Limb (tissue), 2 donors: ENCODE measurements at regions not wholly inside any gene's neighbourhood (a gene's known extent, or its start where the extent isn't known, plus 50 kb on each side); places are given as distances from the start of the nearest gene placed in this dataset.
A peak's percentile ranks its signal among the peaks of the same experiment; 100 is the strongest.

Experiments
- DNase-seq, 2 donors: peaks; one replicate each; pipeline ENCODE4 v3.0.0-alpha.2; 2016; ENCODE audit errors: extremely low spot score in 2 of 2

DNA sequence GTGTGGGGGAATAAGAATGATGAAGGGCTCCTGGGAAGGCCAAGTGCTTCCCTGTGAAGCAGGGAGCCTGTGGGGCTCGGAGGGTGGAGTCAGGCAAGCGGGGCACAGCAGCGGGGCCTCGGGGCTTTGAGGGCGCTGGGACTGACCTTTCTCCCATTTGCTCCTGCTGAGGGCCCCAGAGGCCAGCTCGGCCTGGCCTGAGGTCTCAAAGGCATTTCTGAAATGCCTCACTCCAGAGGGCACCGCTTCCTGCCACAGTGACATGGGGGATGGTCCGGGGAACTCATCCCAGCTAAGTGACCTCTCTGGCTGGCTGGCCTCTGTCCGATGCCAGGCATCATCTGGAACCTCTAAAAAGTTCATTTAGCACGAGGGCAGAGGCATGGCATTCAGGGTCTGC lies 98.8 kb upstream of the STX18 start:
- DNase-seq, result no peak

DNA sequence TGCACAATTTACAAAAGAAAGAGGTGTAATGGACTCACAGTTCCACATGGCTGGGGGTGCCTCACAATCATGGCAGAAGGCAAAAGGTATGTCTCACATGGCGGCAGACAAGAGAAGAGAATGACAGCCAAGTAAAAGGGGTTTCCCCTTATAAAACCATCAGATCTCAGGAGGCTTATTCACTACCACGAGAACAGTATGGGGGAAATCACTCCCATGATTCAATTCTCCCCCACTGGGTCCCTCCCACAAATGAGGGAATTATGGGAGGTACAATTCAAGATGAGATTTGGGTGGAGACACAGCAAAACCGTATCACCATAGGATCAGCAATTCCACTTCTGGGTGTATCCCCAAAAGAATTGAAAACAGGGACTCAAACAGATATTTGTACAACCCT lies 97.5 kb upstream of the STX18 start:
- DNase-seq, result no peak

DNA sequence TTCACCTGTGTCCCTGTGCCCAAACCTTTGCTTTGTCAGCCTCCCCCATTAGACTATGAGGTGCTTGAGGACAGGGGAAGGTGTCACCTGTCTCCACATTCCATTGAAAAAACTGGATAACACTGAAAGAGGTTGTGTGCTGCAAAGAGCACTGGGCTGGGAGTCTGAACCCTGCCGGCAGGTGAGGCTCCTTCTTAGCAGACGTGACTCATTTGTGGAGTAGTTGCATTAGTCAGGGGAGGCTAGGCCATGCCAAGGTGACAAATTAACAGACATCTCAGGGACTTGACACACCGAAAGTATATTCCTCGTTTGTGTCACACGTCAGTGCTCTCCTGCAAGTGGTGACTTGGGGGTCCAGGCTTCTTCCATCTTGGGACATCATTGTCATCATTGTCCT lies 95.9 kb upstream of the STX18 start:
- DNase-seq, result no peak

DNA sequence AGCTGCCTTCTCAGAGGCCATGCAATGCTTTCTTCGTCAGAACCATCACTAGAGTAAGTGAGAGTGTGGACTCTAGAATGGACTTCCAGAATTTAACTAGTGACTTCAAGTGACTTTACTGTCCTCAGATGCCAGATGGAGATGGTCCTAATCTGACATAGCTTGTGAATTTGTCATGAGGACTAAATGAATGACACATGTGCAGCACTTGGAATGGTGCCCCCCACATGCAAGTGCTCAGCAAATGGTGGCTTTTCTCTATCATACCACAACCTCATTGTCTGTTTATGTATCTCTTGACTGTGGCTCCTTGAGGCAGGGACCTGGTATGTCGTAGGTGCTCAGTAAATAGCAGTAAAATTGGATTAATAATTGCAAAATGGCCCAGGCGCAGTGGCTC lies 91.6 kb upstream of the STX18 start:
- DNase-seq, result no peak

DNA sequence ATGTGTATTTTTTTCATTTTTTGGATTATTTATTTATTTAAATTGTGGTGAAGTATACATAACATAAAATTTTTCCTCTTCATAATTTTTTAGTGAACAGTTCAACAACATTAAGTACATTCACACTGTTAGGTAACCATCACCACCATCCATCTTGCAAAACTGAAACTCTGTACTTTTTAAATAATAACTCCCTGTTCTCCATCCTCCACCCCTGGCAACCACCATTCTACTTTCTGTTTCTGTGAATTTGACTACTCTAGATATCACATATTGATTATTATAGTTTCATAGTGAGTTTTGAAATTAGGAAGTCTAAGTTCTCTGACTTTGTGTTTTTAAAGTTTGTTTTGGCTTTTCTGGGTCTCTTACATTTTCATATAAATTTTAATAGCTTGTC lies 89.3 kb upstream of the STX18 start:
- DNase-seq, result no peak

DNA sequence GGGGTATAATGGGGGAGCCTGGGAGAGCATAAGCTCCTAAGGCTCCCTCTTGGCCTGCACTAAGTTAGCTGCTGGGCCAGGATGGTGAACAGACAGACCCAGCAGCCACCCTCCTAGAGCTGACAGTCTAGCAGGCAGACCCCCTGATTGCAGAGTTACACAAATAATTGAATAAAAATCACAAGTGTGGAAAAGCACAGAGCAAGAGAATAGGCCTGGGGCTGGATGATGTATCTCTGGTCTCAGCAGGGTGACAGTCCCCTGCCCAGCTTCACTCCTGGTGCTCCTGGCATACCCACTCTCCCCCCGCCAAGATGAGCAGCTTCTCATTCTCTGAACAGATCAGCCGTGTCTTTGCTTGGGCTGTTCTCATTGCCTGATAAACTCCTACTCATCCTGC lies 86.1 kb upstream of the STX18 start:
- no peak for DNase-seq

DNA sequence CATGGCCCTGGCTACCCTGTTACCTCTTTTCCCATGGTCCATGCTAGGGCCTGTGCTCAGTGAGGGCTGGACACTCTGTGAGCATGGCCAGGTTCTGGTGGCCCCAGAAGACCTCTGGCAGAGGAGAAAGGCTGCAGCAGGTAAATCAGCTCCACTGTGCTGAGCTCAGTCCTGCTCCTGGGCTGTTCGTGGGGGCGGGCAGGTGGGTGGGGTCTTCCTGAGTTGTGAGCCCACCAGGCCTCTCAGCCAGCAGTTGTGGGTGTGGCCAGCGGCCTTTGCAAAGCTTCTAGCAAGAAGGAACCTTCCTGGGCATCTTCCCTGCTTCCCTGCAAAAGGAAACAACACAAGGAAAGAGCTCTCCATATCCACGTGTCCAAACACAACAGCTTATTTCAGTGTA lies 85.3 kb upstream of the STX18 start:
- DNase-seq, result no peak

DNA sequence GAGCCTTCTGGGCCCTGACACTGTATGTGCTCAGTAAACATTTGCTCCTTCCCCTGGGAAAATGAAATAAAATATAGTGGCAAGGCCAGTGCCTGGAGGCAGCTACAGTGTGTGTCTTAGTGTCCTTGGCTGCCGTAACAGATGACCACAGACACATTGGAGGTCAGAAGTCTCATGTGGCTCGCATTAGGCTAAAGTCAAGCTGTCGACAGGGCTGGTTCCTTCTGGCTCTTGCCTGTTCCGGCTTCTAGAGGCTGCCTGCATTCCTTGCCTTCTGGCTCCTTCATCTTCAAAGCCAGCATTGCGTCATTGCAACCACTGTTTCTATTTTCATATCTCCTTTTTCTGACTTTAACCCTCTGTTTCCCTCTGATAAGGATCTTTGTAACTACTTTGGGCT lies 83.6 kb upstream of the STX18 start:
- DNase-seq, result no peak

DNA sequence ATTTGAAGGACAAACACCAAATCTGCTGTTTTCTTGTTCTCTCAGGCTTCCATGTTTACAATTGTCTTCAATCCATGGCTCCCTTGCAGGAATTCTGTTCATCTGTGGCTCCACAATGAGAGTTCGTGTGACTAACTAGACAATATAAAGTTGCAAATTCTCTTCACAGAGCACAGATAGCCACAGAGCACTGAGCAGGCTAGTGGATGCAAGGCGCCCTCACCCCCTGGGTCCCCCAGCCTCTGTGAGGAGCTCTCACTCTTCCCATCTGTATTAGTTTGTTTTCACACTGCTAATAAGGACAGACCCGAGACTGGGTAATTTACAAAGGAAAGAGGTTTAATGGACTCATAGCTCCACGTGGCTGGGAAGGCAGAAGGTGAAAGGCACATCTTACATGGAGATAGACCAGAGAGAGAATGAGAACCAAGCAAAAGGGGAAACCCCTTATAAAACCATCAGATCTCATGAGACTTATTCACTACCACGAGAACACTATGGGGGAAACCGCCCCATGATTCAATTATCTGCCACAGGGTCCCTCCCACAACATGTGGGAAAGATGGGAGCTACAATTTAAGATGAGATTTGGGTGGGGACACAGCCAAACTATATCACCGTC lies 82.5 kb upstream of the STX18 start:
- DNase-seq, result no peak

DNA sequence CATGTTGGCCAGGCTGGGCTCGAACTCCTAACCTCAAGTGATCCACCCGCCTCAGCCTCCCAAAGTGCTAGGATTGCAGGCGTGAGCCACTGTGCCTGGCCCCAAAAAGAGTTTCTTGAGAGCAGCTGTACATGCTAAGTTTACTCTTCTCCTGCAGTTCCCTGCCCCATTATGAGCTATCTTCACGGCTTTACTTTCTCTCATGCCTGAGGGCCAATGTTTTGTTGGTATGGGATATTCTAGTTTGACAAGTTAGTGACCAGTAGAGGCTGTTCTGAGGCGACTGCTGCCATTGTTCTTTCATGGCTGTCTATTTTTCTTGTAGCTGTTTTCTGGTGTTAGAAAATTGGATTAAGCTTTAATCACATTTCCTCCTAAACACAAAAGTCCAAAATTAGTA lies 78.0 kb upstream of the STX18 start:
- DNase-seq, result no peak

DNA sequence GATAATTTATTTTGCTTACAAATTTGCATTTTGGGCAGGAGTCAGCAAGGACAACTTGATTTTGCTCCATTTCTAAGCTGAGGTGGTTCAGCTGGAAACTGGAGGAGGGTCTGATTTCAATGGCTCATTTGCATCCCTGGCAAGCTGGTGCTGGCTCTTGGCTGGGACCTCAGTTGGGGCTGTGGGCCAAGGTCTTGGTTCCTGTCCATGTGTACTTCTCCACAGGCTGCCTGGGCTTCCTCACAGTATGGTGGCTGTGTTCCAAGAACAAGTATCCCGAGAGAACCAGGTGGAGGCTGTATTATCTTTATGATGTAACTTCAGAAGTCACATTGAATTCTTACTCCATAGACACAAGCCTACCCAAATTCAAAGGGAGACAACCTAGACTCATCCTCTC lies 77.0 kb upstream of the STX18 start:
- DNase-seq, result peak in 1 of 2 donors; percentile 59

DNA sequence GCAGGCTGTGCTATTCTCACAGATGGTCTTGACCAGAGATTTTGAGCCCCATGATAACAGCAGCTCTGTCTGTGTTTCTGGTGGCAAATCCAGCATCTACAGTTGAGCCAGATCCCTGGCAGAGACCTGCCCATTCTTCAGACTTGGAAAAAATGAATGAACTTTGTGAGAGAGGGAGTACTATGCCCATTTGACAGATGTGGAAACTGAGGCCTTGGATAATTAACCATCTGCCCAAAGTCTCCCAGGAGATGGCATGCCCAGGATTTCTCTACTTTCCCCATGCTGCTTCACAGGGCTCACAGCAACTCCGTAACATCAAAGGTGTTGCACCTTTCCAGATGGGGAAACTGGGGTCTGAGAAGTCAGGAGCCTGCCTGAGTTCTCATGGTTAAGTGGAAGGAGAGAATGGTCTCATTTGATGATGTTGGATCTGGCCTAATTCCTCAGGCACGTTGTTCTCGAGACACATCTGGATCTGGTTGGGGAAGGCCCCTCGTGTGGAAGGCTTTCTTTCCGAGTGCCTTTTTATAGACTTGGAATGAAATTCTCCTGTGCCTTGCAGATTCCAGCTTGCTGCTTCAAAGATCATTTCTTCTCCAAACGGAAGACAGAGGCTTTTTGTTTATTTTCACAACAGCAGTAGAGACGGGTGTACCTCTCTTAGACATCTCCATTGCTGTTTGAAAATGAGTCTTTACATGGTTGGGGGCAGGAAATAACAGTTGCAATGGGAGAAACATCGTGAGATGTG lies 73.3 kb upstream of the STX18 start:
- DNase-seq, result peak in 1 of 2 donors; percentile 73

DNA sequence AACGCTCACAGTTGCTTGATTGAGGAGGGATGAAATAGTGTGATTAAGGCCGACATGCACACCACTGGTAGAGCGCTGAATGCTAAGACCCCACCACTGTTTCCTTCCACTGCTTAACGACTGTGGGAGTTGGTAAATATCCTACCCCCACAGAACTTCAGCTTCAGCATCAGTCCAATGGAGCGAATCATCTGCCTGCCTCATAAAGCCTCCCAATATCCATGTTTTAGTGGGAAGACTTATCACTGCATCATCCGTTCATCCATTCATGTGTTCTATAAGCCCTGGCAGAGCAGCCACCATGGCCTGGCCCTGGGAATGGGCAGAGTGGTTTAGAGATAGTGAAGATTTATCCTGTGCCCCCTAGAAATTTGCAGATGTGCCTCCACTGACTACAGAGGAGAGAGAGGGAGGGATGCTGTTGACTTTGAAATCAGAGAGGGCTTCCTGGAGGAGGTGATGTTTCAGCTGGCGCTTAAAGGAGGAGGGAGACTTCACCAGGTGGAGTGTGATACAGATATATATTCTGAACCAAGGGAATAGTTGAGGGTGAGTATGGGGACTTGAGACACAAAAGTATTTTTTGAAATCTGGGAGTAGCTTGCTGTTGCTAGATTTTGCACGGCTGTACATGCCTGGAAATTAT lies 71.9 kb upstream of the STX18 start:
- no peak for DNase-seq

DNA sequence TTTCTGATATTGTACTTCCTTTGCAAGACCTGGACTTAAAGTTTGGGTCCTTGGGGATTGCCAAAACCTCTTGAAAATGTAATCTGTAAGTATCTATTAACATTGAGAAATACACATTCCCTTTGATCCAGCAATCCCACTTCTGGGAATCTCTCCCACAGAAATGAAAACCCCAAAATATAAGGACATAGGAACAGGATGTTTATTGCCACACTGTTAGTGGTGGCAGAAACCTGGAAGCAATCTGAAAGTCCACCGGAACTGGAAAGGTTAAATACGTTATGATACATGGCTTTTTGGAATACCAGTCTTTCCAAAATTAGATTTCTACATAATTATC lies 71.2 kb upstream of the STX18 start:
- no peak for DNase-seq

DNA sequence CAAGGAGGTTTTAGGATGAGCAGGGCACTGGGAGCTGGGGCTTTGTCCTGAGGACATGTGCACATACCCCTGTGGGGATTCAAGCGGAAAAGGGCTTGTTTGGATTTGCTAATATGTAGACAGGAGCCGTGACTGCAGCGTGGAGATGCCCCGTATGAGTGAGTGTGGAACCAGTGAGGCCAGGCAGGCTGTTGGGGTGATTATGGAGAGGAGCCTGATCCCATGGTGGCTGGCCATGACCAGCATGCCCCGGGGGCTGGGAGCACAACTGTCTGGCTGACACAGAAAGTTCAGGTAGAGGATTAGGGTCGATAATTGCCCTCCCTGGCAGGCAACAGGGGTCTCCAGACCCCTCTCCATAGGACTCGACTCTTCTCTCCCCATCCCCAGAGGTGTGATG lies 68.8 kb upstream of the STX18 start:
- no peak for DNase-seq

DNA sequence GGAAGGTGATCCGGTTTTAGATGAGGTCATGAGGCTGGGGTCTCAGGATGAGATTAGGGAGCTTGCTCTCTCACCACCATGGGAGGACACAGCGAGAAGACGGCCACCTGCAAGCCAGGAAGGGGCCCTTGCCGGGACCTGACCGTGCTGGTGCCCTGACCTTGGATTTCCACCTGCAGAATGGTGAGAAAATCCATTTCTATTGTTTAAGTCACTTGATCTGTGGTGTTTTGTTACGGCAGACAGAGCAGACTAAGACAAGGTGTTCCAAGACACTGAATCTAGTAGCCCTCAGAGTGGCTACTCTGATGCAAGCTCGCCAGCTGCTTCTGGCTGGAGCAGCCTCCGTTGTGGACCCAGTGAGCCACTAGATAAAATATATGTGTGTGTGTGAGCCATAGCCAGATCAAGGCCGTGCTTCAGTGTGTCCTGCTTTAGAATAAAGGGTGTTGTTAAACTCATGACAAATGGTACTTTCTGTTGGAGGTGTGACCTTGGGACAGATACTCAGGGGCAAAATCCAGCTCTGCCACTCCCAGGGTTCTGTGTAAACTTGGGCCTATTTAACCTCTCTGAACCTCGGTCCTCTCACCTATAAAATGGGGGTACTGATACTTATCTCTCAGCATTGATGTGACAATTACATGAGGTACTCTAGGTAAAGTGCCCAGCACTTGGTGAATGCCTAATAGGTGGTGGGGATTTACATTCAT lies 67.9 kb upstream of the STX18 start:
- no peak for DNase-seq

DNA sequence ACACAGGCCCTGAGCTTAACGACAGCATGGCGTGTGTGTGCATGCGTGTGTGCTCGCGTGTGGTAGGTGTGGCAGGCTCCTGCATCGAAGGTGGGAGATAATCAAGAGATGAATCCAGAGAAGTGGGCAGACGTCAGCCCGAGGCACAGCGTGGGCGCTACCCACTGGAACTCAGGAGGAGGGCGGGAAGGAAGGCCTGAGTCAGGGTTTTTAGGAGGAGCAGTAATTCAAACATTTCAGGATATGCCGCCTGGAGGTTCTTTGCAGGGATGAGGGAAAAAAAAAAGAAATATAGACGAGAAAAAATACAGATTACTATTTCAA lies 66.3 kb upstream of the STX18 start:
- no peak for DNase-seq

DNA sequence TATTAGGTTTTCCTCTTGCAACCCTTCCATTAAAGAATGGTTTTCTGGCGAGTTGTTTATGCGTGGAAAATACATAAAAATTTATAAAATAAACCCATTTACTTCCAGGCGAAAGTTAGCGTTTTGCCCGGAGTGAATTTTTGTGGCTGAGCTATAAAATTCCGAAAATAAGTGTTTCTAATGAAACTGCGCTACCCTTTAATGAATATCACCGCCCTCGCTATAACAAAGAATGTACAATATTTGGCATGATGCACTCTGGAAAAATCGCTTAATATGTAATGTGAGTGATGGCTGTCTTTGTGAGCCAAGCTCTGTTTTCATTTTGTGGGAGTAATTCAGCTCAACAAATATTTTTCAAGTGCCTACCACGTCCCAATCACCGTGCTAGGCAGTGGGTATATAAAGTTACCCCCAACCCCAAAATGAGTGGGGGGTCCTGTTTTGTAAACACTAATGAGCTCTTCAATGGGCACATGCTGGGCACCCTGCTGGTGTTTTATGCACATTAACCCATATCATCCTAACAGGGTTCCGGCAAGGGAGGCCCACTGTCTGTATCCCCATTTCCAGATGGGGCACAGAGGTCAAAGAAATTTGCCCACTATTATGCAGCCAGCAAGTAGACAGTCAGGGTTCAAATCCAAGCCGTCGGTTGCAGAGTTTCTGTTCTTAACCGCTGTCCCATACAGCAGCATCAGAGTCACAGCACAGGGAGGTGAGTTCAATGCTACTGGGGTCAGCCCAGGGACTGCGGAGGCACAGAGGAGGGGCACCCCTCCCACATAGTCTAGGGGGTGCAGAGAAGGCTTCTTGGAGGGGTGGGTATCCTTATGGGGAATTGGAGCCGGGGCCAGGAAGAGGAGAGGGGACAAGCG lies 65.7 kb upstream of the STX18 start:
- no peak for DNase-seq

DNA sequence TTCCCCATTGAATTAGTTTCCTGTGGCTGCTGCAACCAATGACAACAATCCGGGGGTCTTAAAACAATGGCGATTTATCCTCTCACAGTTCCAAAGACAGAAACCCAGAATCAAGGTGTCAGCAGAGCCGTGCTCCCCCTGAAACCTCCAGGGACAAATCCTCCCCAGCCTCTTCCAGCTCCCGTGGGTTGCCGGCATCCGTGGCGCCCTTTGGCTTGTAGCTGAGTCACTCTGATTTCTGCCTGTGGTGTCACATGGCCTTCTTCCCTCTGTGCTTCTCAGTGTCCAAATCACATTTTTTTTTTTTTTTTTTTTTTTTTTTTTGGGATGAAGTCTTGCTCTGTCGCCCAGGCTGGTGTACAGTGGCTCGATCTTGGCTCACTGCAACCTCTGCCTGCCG lies 64.5 kb upstream of the STX18 start:
- no peak for DNase-seq

DNA sequence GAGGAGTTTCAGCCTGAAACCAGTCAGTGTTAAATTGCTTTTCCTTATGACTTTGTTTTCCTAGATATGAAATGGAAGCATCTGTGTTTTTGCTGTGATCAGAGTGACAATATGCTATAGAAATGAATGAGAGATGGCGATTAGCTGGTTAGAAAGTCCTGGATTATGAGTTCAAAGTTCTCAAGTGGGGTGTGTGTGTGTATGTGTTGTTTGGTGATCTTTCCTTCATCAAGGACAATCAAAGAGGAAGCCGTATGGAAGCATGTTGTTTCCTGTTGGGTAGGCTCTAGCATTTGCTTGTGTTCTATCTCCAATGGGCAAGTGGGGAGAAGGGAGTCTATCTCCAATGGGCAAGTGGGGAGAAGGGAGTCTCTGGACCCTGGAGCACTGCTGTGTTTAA lies 64.0 kb upstream of the STX18 start:
- no peak for DNase-seq

DNA sequence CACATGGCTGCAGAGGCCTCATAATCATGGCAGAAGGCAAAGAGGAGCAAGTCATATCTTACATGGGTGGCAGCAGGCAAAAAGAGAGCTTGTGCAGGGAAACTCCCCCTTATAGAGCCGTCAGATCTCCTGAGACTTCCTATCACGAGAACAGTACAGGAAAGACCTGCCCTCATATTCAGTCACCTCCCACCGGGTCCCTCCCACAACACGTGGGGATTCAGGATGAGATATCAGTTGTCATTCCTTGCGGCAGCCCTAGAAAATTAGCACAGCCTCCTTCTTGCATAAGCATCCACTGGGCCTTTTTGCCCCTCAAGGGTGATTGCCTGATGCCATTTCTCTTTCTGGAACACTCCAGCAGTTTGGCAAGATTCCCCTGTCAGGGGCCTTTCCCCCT lies 61.7 kb upstream of the STX18 start:
- no peak for DNase-seq

DNA sequence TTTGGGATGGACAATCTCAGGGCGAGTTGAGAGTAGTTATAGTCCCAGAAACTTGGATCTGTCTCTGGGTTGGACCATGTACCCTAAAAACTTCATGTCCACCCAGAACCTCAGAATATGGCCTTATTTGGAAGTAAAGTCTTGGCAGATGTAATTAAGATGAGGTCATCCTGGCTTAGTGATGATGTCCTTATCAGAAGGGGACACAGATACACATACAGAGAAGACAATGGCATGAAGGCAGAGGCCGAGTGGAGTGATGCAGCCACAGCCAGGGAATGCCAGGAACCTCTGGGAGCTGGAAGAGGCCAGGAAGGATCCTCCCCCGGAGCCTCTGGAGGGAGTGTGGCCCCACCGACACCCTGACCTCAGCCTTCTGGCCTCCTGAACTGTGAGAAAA lies 61.2 kb upstream of the STX18 start:
- no peak for DNase-seq
